Mammary epithelial cell (primary cell): ENCODE measurements at regions not wholly inside any gene's neighbourhood (a gene's known extent, or its start where the extent isn't known, plus 50 kb on each side); places are given as distances from the start of the nearest gene placed in this dataset.

ENCODE experiments used
- EZH2 ChIP-seq: IDR thresholded peaks from 2 replicates; pipeline ENCODE4 v1.6.1; 2012; ENCODE audit warnings: low read length, inconsistent platforms, borderline replicate concordance
- TF ChIP-seq, protein P1 (sequence below), 2 donors: IDR thresholded peaks in 1 of 2; conservative IDR thresholded peaks in 1 of 2; 2 replicates each; pipeline ENCODE4 v1.5.1; 2011 to 2012; ENCODE audit warnings: inconsistent platforms in 2 of 2, low read length in 2 of 2, mild to moderate bottlenecking in 2 of 2, control low read depth in 1 of 2, low read depth in 1 of 2; ENCODE audit not compliant: insufficient read depth in 1 of 2; ENCODE audit errors: extremely low read depth in 1 of 2

- TF ChIP-seq, protein P1, sequence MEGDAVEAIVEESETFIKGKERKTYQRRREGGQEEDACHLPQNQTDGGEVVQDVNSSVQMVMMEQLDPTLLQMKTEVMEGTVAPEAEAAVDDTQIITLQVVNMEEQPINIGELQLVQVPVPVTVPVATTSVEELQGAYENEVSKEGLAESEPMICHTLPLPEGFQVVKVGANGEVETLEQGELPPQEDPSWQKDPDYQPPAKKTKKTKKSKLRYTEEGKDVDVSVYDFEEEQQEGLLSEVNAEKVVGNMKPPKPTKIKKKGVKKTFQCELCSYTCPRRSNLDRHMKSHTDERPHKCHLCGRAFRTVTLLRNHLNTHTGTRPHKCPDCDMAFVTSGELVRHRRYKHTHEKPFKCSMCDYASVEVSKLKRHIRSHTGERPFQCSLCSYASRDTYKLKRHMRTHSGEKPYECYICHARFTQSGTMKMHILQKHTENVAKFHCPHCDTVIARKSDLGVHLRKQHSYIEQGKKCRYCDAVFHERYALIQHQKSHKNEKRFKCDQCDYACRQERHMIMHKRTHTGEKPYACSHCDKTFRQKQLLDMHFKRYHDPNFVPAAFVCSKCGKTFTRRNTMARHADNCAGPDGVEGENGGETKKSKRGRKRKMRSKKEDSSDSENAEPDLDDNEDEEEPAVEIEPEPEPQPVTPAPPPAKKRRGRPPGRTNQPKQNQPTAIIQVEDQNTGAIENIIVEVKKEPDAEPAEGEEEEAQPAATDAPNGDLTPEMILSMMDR (conservative IDR thresholded peaks at IDR 0.05 in 1 of 2, IDR thresholded peaks at IDR 0.05 in 1 of 2; ENCODE audit: extremely low read depth in 1 of 2, insufficient read depth in 1 of 2, low read depth in 1 of 2, low read length in 2 of 2), result no peak
- no peak for TF ChIP-seq EZH2
Measured at GRCh38 chr11:134466610-134467567, 54.8 kb upstream of the B3GAT1 start.
